GM21390 (cell line): ENCODE measurements at regions not wholly inside any gene's neighbourhood (a gene's known extent, or its start where the extent isn't known, plus 50 kb on each side); places are given as distances from the start of the nearest gene placed in this dataset.
"Not testable (repeated sequence)": the region's sequence is repeated elsewhere in the genome, so short reads cannot be mapped to it uniquely, and the experiment has no call there.

ENCODE experiments used
- ATAC-seq: cut with Tn5 transposase; IDR thresholded peaks from one replicate; pipeline ENCODE4 v1.9.1; 2021; ENCODE audit not compliant: unreplicated experiment

DNA sequence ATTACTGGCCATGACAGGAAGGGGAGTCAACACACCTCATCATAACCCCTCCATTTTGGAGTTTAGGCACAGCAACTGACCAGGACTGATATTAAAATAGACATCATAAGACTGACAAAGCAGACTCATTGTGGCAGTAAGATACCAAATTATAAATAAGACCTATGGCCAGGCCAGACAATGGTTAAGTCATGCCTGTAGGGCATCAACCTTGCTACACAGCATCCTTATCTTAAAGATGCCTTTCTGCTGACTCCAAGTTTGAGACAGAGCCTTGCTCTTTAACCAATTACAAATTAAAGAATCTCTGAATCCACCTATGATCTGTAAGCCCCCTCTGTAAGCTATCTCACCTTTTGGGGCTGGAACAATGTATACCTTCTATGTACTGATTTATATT, 65.5 kb downstream of the VCX2 start:
- ATAC-seq, result no peak

DNA sequence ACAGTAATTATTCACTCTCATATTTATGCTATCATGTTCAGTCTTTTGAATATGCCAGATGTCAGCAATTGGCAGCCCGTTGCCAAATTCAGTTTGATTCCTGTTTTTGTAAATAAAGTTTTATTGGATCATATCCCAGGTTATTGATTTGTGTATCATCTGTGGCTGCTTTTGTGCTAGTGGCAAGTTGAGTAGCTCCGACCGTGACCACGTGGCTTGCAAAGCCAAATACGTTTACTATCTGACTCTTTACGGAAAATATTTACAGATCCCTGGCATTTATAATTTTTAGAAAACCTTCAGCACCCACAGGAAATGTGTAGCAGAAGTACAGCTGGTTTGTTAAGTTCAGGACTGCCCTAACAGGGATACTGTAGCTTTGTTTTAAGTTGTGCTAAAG, 67.4 kb downstream of the VCX2 start:
- ATAC-seq, result no peak

DNA sequence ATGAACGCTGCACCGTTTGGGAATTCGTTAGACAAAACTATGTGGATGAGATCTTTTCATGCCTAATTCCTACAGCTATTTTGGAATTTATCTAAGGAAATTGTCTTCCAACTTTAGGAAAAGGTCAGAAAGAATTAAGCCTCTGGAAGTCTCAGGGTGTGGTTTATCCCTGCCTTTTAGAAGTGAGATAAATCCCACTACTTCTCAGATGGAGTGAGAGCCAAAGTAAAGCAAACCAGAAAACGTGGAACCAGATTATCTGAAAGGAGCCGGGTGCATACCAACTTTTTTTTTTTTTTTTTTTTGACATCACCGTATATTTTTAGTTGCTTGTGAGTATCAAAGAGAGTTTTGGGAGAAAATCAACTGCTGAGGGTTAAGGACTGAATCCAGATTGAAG, 79.6 kb downstream of the VCX2 start:
- ATAC-seq, result no peak

DNA sequence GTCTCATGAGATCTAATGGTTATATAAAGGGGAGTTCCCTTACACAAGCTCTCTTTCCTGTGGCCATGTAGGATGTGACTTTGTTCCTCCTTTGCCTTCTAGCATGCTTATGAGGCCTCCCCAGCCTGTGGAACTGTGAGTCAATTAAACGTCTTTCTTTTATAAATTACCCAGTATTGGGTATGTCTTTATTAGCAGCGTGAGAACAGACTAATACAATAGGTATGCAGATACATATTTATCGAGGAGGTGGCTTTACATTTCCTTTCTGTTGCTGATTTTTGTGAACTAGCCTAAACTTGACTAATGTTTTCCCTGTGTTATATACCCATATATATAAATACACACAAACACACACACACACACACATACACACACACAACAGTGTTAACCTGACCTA, 80.2 kb downstream of the VCX2 start:
- ATAC-seq, result no peak

DNA sequence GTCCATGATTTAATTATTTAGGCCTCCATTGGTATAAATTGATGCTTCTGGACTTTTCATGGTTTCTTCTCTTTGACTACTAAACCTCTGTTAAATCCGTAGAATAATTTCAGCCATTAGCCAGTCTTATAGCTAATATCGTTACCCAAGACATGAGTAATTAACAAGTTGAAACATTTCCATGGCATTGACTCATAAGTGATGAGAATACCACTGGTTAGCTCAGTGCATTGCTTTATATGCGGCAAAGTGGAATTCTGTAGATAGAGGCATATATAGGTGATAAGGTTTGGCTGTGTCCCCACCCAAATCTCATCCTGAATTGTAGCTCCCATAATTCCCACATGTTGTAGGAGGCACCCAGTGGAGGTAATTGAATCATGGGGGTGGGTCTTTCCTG, 80.6 kb downstream of the VCX2 start:
- ATAC-seq, result no peak

DNA sequence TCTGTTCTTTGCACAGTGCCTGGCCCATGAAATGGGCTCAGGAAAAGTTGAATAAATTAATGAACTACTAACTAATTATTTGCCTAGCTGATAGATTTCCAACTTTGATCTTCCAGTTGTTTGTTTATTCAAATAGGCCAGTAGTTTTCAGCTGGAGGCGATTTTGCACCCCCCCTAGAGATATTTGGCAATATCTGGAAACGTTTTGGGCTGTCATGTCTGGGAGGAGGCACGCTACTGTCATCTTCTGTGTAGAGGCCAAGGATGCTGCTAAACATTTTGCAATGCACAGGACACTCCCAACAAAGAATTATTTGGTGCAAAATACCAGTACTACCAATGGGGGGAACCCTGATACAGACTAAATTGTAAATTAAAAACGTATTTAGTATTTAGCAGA, 81.9 kb downstream of the VCX2 start:
- no peak for ATAC-seq

DNA sequence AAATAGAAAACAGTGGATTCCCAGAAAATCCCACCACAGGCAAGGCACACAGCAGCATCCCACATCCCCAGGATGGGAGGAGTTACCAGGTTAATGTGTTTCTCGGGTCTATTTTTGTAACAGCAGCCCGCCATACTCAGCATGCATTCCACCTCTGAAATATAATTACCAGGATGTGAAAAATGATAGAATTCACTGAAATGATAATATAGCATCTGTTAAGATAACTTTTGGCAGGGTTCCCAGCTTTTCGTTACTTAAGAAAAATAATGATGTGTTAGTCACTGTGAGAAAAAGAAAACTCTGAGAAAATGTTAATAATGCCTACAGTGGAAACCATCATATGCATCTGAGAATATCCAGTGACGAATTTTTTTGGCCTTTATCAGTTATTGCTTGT, 87.1 kb downstream of the VCX2 start:
- ATAC-seq, result no peak

DNA sequence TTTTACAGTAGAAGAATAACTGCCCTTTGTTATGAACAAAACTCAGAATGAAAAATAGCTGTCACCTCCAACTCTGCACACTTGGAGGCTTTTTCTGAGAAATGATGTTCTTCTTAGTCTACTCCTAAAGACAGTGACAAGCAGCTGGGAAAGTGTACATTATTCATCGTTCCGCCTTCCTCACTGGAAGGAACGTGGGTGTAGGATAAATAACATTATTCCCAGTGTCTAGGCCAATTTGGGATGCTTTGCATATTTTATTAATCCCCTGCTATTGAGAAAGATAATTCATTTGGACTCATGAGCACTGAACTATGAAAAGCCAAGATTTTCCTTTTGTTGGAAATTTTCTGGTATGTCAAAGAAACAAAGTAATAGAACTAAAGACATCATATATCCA, 87.8 kb downstream of the VCX2 start:
- no peak for ATAC-seq

DNA sequence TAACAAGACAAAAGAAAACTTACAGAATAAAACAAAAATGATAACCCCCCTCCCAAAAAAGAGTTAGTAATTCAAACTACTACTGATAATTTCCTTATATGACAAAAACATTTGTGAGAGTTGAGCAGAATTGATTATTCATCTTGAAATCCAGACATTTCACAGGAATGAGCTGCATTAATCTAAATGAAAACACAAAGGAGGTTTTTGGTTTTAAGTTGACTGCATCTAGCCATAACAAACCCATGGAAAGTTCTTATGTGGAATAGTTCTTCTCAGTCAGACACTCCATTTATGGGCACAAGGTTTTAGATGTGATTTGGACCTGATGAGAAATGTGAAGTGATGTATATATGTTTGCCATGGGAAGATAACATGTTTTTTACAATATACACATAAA, 95.4 kb downstream of the VCX2 start:
- no peak for ATAC-seq

DNA sequence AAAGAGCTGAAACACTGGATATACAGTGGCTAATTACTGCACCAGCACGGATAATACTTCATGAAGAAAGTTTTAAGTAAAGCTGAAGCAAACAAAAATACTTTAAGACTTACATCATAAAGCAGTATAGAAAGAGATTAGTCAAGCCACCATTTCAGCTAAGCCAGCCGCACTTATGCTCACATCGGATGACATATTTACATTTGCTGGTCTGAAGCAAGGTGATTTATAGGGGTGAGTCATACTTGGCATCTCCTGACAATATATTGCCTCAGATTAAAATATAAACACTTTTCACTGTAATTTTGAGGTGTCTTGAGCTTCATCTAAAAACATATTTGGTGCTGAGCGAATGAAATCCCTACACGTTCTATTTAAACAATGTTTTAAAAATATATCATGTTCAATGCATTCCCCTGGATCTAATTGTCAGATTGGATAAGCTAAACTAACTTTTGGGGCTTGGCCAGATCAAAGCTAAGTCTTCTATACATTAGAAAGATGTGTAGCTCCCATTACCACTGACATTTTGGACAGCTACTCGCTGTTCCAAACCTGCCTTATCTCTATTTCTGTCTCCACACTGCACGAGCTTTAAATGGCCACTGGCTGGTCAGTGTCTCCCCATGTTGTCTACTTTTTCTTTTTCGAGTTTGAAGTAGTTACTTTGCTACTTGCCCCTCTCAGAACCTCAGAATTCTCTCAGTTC, 103.2 kb downstream of the VCX2 start:
- no peak for ATAC-seq

DNA sequence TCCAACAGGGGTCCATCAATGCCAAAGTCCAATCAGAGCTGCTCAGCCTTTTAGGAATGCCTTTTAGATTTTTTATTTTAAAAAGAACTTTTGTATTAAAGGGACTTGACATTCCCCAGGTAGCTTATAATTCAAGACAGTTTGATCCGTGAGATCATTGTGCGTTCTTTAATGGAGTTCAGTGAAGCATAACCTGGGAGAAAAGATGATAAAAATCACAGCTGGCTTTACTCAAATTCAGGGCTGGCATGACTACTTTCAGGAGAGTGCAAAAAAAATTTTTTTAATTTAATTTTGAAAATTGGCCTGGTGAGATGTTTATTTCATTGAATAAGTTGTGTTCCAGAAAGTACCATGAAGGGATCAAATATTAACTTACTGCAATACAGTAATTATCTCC, 118.2 kb downstream of the VCX2 start:
- ATAC-seq, result no peak

DNA sequence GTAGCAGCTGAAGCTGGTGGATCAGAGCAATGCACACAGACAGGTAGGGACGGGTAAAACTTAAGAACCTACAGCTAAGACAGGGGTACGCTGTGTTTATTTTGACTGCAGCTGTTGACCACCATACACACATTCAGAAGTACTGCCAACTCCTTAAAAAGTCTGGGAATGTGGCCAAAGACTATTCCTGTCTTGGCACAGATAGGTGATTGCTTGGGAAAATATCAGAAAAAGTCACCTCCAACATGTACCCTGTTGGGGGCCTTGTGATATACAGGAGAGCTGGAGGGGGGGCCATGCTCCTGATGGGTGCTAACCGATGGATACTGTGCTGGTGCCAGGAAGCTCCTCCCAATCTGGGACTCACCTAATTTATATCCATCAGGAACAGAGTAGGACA, 121.2 kb downstream of the VCX2 start:
- no peak for ATAC-seq

DNA sequence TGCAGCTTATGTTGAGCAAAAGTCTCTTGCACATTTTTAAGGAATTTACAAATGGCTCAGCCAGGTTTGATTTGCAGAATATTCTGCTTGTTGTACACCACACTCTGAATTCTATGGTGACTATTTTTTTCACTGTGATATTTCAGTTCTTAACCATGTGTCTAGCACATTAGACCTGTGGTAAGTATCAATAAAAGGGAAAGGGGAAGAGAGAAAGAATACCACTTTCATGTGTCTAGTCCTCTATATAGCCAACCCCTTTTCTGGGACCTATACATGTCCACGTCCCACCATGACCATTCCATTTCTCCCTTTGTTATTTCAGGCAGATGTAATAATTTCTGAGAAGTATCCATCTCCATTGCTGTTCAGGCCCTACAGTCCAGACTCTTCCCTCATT, 121.3 kb upstream of the PNPLA4 start:
- no peak for ATAC-seq

DNA sequence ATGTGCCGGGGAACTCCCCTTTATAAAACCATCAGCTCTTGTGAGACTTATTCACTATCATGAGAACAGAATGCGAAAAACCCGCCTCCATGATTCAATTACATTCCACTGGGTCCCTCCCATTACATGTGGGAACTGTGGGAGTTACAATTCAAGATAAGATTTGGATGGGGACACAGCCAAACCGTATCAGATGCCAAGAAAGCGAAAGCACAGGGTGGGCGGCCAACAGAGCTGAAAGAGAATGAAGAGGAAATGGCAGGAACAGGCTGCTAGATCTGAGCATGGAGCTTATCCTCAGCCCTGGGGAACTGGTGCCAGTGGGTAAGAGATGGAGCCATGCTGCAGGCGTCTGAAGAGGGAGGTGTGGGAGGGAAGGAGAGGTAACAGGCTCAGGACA, 117.7 kb upstream of the PNPLA4 start:
- no peak for ATAC-seq

DNA sequence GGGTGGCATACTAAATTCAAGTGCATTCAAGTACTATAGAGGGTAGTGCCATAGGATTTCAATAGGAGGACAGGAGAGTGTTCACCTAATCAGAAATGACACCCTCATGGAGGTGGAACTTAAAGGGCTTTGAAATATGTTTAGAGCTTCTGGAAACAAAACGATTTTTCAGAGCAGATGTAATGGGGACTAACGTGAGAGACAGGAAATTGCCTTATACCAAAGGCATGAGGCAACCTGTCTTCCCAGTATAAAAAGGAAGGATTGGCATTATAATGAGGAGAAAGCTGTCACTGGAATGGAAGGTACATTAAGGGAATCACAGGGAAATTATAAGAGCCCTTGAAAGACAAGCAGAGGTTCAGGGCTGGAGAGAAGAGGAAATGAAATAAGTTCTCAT, 116.3 kb upstream of the PNPLA4 start:
- no peak for ATAC-seq

DNA sequence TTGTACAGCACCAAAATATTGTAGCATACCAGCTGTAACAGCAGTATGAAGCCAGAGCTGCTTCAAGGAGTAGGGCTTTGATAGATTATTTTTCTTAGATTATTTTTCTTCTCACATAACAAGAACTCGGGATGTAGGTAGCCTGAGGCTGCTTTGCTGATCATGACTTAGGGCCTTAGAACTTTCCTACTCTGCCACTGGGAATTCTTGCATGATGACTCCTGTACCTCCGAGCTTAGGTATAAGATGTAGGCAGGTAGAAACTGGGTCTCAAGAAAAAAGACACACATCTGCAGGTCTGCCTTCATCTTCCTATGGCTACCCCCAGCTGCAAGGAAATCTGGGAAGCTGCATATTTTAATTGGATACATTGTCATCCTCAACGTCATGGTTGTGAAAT, 115.9 kb upstream of the PNPLA4 start:
- ATAC-seq, result no peak

DNA sequence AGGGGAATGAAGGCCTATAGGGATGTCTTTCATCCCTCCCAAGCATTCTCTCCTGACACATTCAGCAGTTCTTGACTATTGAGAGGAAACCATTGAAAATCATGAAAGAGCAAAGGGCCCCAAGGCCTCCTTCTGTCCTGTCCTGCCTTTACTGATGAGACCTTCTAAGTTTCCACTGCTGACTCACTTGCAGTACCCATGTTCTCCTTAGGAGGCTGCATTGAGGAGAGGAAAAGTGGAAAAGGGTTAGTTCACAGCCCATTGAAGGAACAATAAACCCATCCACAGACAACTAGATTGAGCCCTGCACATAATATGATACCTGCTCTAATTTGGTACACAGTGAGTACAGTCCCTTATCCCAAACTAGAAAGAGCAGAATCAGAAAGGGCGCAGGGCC, 115.1 kb upstream of the PNPLA4 start:
- ATAC-seq, result no peak

DNA sequence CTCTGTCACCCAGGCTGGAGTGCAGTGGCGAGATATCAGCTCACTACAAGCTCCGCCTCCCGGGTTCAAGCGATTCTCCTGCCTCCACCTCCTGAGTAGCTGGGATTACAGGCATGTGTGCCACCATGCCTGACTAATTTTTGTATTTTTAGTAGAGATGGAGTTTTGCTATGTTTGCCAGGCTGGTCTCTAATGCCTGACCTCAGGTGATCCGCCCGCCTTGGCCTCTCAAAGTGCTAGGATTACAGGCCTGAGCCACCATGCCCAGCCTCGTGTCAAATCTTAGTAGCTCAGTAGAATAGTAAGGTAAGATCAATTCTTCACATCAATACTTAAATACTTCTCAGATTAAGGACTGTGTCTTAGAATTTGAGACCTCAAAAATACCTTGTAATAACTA, 112.5 kb upstream of the PNPLA4 start:
- not testable (repeated sequence) for ATAC-seq

DNA sequence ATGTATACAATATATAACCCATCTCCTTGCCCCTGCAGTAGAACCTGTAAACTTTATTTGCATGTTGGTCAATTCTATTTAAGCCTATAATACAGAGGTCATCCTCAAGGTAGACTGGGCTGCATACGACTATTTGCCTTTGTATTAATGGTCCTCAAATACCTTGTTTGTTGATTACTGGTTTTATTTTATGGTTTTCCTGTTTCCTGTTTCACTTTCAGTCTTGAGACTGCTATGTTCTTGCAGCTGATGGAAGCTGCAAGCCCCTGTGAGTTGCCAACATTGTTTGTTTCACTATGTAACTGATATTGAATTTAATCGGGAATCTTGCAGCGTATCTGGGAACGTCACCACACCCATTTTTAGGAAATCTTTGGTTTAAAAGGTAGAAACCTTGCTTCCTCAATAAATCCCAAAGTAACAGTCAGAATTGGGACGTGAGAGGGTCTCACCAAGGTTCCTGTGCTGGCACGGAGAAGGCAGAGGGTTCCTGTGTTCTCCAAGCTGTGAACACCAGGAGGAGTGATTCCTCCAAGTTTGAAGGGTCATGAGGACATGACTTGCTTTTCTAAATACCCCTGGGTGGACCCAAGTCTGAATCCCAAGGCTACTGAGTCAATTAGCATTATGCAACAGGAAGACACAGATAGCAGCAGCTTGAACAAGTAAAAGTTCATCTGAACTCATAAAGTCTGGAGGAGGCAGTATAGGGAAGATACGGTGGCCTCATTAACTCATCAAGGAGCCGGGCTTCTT, 110.6 kb upstream of the PNPLA4 start:
- no peak for ATAC-seq

DNA sequence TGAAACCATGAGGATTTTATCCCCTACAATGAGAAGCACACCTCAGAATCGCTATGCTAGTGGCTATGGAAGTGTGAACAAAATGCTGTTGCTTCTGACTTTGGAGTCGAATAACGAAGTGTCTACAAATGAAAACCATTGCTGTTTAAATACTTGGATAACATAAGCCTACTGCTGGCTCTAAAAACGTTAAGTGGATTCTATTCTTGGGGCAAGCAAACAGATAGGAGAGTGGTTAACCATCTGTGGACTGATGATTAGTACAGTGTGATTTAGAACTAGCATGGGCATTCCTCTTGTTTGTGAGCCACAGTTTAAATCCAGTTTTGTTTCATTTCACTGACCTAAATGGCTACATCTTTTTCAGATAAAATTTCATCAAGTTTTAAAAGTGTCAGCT, 109.7 kb upstream of the PNPLA4 start:
- no peak for ATAC-seq

DNA sequence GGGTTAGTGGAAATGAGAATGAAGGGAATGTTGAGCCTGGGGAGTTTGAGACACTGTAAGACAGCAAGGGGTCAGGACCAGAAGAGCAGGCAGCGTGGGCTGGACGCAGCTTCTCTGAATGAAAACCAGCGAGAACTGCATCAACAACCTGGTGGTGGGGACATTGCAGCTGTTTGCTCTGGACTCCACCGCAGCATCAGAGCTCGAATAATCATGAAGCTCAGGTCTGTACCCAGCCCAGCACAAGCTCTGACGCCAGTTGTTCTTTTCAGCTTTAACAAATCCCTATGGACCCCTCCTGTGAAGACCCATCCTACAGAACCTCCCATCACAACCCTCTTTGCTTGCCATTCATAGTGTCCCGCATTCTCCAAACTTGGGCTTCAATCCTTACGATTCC, 106.8 kb upstream of the PNPLA4 start:
- ATAC-seq, result no peak

DNA sequence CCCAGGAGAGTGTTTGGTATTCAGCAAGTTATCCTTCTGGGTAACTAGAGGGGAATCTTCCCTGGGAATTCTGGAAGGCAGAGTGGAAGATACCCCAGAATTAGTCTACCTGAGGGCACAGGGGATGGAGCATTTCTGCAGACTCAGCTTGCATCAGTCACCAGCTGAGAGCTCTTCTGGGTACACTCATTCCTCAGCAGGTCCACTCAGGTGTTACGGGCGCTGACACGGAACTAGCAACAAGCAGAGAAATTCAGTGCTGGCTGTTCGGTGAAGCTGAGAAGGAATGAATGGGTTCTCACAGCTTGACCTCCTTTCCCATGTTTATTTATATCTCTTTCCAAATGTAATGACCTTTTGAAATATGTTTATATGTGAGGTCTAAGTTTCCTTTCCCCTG, 106.0 kb upstream of the PNPLA4 start:
- no peak for ATAC-seq

DNA sequence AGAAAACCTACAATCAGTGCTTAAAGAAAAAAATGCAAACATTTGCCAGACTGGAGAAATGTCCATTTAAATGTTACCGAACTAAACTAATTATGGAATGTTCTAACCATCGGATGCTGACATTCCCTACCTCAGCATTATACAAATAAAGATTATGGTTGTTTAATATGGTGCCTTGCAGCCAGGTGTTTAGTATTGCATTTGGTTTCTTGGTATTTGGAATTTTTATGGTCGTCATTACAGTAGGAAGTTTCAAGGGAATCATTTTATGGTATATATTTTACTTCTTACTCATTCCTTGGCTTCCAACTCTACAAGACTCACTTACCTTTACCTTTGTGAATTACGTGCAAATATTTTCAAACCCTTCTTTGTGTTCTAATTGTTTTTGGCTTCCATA, 103.1 kb upstream of the PNPLA4 start:
- no peak for ATAC-seq
